HG03064 (cell line): ENCODE measurements at regions not wholly inside any gene's neighbourhood (a gene's known extent, or its start where the extent isn't known, plus 50 kb on each side); places are given as distances from the start of the nearest gene placed in this dataset.

Source experiments
- ATAC-seq: cut with Tn5 transposase; IDR thresholded peaks from one replicate; pipeline ENCODE4 v1.9.1; 2021; ENCODE audit warnings: low read depth; ENCODE audit not compliant: unreplicated experiment

DNA sequence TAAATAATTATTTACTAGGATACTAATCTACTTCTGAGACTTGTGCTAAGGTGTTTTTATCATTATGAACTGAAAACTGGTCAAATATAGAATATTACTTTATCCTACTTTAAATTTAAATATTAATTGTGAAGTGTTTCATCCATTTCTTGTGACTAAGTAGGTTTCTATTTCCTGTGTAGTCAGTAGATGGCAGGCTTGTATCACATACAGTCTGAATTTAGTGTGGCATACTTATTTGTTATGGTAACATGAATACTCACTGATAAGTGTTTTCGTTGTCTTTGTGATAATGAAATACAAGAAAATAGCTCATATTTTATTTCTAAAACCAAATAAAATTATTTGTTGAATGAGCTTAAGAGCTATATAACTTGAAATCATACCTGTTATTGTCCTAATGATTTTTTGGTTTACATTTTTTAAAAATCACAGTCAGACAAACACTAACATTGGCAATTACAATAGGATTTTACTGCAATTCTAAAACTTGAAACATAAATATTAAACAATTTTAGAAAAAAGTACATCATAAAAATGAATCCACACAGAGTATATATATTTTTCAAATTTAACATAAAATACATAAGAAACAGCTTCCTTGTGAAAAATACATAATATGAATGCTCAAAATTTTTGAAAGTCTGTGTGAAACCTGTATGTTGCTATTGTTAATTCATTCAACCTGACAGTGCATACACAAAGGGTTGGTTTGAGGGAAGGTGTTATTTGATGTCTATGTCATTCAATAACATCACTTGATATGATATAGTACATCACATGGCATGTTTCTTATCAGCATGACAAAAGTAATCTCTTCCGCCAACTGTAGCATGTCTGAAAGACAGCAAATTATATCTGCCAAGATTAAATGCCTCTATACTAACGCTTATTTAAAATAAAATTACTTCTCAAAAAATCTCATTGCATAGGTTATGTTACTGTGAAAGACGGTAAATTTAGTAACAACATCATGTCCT is 904.8 kb upstream of the PCDH20 start:
- peak; percentile 77 for ATAC-seq

- ATAC-seq = no peak
Measured at GRCh38 chr13:62309904-62310303, 894.3 kb upstream of the PCDH20 start.

- ATAC-seq = peak; percentile 89
Measured at GRCh38 chr13:62305756-62306155, 890.1 kb upstream of the PCDH20 start.

GRCh38 chr13:62302341-62302740 is 886.7 kb upstream of the PCDH20 start:
- no peak for ATAC-seq

- no peak for ATAC-seq
Measured at GRCh38 chr13:62299988-62300387, 884.3 kb upstream of the PCDH20 start.

DNA sequence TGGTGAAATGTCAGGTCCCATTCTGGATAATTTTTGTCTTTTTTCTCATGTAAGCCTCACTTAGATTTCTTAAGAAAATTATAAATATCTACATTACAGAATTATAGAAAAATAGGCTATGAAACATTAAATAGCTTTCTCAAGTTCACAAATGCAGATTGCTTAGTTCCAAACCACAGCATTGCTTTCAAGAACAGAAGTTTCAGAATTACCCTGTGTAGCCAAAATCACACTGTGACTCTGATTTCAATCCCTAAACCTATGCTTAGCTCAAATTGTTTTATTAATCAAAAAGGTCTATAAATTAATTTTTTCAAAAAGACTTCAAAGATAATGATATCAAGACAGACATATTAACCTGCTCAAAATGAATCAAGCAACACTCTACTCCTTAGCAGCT is 881.2 kb upstream of the PCDH20 start:
- ATAC-seq = no peak

GRCh38 chr13:62294244-62294643 is 878.6 kb upstream of the PCDH20 start:
- no peak for ATAC-seq

GRCh38 chr13:62292714-62293480 is 877.2 kb upstream of the PCDH20 start:
- ATAC-seq = no peak

DNA sequence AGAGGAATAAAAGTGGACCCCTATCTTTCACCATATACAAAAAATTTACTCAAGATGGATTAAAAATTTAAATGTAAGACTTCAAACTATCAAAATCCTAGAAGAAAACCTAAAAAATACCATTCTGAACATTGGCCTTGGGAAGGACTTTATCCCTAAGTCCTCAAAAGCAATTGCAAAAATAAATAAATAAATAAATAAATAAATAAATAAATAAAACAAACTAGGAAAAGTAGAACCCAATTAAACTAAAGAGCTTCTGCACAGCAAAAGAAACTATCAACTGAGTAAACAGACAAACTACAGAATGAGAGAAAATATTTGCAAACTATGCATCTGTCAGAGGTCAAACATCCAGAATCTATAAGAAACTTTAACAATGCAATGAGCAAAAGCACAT is 874.9 kb upstream of the PCDH20 start:
- ATAC-seq = no peak

- no peak for ATAC-seq
Measured at GRCh38 chr13:62287764-62288163, 872.1 kb upstream of the PCDH20 start.

DNA sequence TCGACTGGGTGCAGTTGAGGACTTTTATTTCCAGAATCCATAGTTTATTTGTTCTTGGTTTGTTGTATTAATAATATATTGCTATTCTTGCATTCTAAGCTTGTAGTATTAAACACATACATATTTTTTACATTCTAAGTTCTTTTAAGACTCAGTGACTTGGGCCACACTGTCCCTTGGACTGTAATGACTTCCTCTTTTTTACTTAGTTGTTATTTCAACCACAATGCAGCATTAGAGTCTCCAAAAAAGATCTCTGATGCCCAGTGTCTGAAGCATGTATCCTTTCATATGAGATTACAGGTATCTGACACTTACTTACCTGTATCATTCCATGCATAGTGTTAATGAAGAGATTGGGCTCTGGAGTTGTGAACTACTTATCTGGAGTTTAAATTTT is 864.9 kb upstream of the PCDH20 start:
- no peak for ATAC-seq

DNA sequence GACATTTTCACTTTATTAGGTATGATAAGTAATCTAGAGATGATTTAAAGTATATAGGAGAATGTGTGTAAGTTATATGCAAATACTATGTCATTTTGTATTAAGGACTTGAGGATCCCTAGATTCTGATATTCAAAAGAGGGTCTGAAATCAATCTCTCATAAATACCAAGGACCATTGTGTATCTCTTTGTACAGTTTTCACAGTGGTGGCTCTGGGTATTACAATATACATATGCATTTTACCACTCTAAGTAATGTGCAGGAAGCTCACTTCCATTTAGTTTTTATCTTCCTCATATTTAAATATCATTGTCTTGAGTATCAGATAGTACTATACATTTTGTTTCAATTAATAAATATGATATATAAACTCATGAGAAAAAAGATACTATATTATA is 862.6 kb upstream of the PCDH20 start:
- ATAC-seq = no peak

DNA sequence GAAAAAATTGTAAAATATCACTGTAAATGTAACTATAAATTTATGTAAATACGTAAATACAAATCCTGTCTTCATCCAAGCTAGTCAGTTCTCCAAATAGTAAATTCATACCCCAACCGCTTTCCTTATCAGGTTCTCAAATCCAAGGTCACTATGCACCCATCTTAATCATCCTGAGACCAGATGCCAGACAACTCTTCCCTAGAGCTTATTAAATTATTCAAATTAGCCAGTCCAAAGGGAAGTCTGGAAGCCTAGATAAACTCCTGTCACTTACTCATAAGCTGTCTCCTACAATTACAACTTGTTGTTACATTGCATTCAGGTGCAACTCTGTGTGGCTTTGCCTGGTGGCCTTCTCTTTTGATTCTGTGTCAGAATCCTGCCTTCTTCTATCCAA is 836.1 kb upstream of the PCDH20 start:
- no peak for ATAC-seq

GRCh38 chr13:62250501-62251201 is 835.0 kb upstream of the PCDH20 start:
- no peak for ATAC-seq

GRCh38 chr13:62246581-62246980 is 830.9 kb upstream of the PCDH20 start:
- no peak for ATAC-seq

GRCh38 chr13:62243106-62243505 is 827.5 kb upstream of the PCDH20 start:
- ATAC-seq = no peak

DNA sequence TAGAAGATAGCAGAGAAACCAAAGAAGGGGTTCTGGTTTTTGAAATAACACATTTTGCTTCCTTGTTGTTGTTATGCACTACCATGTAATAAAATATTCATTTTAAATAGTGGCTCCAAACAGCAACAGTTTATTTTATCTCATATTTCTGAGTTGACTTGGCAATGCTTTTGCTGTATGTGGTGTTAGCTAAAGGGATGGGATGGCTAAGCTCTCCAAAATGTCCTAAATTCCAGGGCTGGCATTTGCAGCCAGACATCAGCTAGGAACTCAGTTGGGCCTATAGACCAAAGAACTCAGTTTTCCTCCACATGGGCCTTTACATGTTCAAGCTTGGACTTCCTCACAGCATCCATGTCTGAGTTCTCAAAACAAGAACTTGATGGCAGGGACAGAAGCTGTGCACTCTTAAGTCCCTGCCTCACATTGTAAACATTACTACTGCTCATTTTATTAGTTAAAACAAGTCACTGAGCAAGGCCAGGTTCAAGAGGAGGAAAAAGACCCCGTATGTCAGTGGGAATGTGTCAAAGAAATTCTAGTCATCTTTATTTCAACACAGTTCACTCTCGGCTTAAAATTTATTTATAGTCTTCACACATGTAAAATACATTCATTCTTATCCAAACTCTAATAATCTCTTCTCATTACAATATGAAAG is 819.3 kb upstream of the PCDH20 start:
- no peak for ATAC-seq

GRCh38 chr13:62210951-62211350 is 795.3 kb upstream of the PCDH20 start:
- ATAC-seq = no peak

DNA sequence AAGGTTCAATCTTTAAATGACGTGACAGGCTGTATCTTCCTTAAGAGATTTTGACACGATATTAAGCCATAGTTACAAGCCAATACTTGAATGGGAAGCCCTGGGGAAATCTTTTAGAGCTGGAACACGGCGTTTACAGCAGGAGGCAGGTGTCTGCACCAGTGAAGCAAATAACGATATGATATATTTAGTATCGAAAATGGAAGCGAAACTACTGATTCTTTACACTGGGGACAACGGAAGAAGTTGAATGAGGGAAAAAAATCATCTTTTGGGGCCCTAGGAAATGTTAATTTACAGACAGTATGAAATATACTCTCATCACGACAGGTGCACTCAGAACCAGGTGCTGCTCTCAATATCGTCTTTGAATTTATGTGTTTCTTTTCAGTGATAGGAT is 793.9 kb upstream of the PCDH20 start:
- peak; percentile 59 for ATAC-seq

DNA sequence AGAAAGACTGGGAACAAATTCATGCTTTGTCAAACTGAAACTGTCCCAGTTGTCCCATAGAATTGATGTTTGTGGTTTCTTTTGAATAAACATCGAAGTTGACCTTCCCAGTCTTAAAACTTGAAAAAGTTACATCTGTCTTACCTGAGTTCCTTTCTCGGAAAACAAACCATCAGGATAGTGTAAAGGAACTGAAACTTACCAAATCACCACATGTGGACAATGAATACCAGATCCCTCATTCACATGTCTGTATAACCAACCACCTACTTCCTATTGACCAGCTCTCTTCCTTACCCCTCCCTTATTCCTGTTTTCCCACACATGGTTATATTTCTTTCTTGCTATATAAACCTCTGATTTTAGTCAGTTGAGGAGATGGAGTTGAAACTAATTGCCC is 791.7 kb upstream of the PCDH20 start:
- no peak for ATAC-seq

GRCh38 chr13:62206165-62206564 is 790.5 kb upstream of the PCDH20 start:
- no peak for ATAC-seq
